Hematopoietic multipotent progenitor cell treated with erythropoietin and hydrocortisone succinate and interleukin-3 and kit ligand, for 15 days (in vitro differentiated cells): ENCODE measurements at regions not wholly inside any gene's neighbourhood (a gene's known extent, or its start where the extent isn't known, plus 50 kb on each side); places are given as distances from the start of the nearest gene placed in this dataset.

Source experiments
- DNase-seq: peaks from one replicate; pipeline ENCODE4 v3.0.0-alpha.2; 2015; ENCODE audit warnings: low spot score

DNA sequence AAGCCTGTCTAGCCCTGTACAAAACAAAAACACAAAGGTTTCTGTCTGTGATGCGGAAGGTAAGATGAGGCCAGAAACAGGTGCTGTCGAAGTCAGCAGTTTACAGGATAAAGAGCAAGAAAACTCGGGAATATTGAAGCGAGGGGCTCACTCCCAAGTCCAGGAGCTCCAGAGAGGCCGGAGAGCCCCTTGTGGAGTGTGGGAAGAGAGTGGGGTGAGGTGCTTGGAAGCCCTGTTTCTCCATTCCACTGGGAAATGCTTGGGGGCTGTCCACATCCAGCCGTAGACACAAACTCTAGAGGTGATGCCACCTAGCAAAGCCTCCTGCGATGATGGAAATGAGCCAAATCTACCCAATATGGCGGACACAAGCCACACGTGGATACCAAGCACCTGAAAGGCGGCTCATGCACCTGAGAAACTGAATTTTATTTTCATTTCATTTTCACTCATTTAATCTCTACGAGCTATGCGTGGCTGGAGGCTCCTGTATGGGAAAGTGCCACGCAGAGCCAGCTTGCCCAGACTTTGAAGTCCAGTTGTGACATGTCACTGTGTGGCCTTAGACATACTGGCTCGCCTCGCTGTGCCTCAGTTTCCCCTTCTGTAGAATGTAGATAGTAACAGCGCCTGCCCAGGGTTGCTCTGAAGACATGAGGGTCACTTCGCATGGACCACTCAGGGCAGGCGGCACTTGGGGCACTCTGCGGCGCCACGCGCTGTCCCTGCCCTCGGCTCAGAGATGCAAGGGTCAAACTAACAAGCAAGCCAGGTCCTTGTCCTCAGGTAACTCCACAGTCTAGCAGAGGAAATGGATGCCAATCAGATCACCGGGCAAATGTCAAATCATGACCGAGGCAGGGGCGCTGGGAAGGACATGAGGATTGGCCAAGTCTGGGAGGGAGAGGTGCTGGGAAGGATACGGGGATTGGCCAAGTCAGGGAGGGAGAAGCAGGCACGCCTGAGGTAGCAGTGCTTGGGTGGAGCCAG is 684.7 kb downstream of the TBC1D22A start:
- no peak for DNase-seq

DNA sequence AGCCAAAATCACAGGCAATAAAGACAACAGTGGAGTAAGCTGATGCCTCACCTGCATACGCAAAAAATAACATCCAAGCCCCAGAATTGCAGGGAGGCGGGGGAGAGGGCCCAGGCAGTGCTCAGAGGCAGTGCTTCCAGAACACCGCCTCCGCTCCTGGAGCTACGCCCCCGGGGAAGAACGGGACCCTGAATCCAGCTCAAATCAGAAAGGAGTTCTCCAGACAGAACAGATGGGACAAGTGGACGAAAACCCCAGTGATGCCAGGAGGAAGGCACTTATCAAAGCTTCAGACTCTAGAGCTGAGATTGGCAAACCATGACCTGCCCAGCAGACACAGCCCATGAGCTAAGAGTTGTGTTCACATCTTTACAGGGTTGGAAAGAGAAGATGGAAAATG is 683.9 kb downstream of the TBC1D22A start:
- DNase-seq = no peak

DNA sequence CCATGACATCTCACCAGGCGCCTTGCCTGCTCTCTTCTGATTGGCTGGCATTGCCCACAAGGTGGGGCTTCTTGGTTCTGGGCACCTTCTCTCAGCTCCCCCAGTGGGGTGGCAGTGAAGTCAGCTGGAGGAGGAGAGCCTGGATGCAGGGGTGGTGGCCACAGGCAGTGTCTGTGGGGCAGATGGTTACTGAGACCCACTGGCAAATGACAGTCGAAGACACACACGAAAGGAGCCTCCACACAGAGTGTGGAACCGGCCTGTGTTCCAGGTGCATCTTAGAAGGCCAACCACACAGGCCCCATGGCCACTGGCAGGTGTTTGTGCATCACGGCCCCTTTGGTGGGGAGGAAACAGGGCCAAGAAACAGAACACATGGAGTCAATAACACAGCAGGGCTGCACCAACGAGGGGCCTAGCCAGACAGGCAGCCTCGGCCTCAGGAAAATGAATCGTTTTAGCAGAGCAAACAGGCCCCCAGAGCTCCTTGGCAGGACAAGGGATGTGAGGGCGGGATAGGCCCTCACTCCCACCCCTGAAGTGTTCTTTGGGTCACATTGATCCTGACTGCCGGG is 683.4 kb downstream of the TBC1D22A start:
- no peak for DNase-seq

DNA sequence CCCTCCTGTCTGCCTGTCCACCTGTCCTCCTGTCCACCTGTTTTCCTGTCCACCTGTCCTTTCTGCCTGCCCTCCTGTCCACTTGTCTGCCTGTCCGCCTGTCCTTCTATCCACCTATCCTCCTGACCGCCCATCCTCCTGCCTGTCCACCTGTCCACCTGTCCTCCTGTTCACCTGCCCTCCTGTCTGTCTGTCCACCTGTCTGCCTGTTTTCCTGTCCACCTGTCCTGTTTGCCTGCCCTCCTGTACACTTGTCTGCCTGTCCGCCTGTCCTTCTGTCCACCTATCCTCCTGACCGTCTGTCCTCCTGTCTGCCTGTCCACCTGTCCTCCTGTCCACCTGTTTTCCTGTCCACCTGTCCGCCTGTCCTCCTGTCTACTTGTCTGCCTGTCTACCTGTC is 682.8 kb downstream of the TBC1D22A start:
- no peak for DNase-seq

DNA sequence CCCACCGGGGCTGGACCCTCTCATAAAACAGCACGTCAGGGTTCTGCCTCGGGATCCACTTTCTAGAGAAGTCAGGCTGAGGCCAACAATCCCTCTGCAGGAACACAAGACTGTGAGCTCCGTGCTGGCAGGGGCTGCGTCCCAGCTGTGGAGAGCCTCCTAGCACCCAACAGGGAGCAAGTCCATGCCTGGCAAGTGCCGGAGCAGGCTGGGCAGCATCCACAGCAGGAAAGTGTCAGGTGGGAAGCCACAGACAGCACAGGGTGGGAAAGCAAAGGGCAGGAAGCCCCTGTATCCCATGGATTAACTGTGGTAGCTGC is 682.3 kb downstream of the TBC1D22A start:
- no peak for DNase-seq

DNA sequence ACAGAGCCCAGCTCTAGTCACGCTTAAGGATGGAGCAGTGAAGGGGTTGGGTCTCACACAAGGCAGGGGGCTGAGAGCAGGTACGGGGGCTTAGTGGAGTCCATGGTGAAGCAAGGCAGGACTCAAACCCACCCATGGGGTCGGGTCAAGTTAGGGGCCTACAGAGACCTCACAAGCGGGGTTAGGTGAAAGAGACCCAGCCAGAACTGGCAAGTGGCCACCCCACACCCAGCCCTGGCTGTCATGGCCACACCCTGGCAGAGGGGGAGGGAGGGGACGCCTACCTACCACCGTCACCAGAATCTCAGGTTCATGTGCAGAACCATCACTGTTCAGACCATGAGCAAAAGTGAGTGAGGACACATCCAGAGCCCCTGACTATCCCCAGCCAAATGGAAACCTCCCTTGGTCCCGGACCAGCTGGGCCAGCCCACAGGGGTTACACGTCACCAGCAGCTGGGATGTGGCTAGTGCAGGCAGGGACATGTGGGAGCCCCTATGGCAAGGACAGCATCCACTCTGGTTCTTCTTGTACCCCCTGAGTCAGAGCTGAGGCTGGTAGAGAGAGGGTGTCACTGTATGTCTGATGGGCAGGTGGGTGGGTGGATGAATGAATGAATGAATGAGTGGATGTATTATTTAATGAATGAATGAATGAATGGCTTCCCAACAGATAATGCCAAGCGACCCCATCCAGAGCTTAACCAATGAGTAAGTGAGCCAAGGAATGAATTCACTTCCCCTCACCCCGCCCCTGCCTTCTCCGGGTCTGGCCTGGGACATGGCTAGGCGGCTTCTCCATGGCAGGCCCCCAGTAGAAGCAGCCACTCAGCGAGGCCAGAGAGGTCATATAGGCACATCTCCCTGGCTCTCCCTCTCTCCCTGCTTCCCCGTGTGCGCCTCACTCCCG is 681.6 kb downstream of the TBC1D22A start:
- no peak for DNase-seq

DNA sequence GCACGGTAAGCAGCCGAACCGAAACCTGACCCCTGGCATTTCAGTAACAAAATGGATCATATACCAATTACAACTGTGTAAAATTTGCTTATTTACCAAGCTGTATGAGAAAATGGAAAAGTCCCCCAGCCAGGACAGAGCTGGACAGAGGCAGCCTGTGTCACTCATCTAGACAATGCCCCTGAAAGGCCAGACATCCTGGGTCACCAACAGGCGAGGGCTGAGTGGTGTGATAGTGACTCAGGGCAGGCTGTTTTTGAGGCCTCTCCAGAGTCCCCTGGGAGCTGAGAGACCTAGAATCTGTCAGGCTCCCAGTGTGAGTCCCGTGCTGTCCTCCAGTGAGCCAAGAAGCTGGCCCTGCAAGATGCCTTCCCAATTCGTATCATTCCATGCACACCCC is 680.4 kb downstream of the TBC1D22A start:
- no peak for DNase-seq

DNA sequence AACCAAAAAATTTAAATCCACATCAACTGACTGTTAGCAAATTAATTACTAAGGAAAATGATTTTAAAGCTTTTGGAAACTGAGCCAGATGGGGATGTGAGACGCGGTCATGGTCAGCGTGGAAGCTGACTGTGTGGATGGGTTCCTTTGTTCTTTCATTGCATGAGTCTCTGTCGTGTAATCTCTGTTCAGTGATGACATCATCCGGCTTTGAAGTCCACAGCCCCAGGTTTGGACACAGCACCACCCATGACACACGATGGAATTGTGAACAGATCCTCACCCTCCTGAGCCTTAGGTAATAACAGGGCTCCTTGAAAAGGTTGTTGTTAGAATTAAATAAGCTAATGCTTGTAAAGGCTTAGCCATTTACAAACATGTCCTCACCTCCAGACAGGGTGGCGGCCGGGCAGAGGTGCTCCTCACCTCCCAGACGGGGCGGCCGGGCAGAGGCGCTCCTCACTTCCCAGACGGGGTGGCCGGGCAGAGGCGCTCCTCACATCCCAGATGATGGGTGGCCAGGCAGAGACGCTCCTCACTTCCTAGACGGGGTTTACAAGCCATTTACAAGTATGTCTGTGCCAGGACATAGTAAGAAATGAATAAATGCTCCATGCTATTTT is 677.3 kb downstream of the TBC1D22A start:
- DNase-seq = no peak

DNA sequence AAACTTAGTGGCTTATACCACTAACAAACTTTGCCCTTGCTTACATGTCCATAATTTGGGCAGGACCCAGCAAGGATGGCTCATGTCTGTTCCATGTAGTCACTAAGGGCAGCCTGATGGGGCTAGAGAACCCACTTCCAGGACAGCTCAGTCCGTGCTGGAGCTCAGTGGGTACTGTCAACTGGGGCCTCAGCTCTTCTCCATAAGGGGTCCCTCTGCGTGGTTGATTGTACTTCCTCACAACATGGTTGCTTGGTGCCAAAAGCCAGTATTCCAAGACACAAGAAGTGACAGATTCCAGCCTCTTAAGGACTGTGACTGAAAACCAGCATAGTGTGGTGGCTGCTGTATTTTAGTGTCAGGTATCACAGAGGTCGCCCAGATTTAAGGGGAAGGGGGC is 675.2 kb downstream of the TBC1D22A start:
- DNase-seq = no peak

DNA sequence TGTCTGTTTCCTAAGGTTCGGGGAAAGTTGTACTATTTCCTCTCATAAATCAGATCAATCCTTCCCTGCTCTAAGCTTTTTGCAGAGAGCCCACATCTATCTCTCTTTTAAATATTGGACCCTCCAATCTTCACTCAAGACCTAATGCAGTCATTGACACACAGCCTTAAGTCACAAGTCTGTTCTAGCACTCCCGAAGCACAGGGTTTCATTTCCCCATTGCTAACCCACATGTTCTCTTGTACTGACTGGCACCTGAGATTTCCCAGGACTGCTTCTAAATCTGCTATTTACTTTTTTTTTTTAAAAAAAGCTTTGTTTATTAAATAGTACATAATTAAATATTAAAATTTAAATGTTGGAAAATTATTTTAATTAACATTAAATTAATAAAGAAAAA is 674.7 kb downstream of the TBC1D22A start:
- DNase-seq = no peak

DNA sequence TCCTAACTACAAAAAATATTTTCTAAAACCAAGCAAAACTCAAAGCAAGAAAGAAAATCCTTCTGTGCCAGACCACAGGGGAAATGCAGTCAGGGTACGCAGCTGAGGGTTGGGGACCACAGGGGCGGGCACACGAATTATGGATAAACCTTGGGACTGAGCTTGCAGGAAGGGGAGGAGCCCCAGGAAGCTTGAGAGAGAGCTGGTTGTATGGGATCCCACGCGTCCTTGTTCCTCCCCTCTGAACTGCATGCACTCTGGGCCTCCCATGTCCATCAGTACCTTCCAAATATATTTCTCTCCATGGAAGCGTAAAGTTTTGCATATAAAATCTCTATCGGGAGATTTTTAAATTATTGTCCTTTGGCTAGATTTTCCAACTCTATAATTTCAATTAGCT is 673.4 kb downstream of the TBC1D22A start:
- DNase-seq = no peak

DNA sequence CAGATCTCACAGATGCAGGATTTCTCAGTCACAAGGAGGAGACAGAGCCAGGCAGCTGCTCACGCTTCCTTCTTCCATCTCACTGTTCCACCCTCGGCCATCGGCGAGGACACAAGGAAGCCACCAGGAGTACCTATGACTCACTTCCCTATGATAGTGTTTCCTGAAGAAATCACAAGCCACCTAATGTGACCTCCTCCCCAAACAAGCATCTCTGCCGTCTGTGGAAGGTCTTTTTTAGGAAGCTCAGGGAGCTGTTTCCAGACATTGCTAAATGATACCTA is 672.7 kb downstream of the TBC1D22A start:
- no peak for DNase-seq

DNA sequence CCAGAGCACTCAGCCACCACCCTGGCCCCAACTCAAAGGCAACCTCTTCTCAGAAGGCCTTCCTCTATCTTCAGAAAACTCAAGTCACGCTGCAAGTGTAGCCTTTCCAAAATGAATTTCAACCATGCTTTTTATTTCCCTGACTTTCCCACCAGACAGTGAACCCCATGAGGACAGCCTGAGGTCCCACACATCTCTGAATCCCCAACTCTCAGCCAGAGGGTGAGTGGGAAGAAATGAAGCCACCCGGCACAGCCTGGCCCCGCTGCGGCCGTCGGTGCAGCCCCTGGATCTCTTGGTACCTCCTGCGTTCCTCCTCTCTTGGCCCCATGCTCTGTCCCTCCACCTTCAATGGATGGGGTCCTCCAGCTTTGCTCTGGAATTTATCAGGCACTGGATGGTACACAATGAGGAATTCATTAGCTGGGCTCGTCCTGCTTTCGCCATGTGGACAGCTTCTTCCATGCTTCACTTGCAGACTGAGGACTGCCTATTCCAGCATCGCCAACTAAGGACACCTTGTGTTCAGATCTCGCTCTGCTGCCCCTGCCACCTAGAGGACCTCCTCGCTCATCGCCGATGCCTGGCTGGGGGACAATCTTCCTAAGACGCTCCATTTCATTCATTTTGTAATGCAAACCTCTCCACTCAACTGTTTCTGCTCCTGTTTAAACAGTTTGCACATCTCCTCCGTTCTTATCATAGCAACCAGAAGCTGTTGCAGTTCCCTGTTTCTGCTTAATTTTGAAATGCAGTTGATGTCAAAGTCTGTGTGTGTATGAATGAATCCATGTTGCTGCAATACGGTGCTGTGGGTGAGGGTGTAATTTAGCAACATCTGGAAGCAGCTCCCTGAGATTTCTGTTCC is 672.1 kb downstream of the TBC1D22A start:
- DNase-seq = no peak

DNA sequence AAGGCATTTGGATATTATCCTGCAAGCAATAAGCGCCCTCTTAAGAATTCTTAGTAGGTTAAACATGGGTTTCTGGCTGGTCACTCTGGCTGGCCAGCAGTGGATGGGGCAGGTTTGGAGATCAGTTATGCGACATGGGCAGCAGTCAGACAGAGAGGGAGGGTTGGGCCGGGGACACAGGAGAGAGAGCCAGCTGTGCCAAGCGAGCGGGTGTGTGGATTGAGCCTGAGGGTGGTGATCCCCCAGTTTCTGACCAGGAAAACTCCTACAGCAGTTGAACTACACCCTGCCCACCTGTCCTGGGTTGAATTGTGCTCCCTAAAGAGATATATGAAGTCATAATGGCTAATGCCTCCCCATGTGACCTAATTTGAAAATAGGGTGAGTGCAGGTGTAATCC is 671.2 kb downstream of the TBC1D22A start:
- no peak for DNase-seq

DNA sequence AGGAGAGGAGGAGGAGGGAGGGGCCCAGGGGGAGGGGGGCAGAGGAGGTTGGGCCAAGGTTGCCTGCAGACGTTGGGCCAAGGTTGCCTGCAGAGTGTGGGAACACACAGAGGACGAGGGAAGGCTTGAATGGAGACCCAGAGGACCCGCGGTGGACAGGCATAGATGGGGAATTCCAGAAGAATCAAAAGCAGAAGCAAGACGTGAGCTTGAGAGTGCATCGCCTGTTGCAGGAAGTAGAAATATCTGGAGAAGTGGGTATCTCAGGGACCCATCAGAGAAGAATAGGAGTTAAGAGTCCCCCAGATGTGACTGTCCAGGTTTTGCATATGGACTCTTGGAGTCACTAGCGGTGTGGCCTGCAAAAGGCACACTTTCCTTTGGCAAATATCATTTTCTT is 670.2 kb downstream of the TBC1D22A start:
- no peak for DNase-seq

DNA sequence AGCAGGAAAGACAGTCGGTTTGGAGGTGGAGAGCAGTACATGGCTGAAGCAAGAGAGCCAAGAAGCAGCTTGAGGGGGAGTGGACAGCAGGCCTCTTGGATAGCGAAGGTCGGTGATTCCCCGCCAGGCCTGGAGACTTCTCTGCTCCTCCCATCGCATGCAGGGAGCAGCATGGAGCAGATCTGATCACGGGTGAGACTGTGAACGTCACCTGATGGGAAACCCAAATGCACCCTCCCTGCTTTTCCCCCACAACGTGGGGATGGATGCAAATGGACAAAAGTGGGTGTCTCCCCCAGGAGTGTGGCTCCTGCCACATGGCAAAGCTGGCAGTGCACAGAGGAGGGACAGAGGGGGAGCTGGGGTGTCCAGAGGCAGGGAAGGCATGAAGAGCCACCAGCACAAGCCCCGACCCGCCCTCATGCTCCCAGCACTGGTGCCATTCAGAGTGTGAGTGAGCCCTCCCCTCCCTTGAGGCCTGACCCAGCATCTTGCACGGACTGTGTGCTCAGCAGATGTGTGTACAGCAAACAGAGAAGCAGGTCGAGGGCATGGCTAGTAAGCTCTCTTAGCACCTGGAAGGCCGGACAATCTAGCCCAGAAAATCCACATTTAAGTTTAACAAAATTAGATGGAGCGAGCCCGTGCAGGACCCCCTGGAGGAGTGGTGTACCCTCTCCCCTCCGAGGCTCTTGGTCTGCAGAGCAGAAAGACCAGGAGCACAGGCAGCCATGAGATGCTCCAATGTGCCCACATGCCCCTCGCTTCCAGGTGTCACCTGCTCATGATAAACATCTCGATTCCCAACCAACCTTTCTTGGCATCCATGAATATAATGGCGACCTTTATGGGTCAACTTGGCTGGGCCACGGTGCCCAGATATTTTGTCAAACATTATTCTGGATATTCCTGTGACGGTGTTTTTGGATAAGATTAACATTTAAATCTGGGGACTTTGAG is 661.7 kb downstream of the TBC1D22A start:
- DNase-seq = no peak

DNA sequence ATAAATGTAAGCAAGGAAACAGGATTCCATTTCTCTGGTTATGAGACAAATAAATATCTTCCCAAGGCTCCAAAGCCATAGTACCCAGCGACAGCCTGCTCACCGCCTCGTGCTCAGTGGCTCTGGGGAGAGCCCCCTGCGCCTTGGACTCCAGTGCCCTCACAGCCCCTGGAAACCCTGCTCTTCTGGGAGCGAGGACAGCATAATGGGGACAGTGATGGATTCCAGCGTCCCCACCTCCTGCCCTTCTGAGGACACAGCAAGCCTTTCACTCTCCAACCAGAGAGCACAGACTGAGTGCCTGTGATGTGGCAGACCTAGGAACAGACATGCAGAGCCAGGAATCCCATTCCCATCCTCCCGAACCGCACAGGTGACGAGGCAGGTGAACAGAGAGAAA is 660.8 kb downstream of the TBC1D22A start:
- no peak for DNase-seq

DNA sequence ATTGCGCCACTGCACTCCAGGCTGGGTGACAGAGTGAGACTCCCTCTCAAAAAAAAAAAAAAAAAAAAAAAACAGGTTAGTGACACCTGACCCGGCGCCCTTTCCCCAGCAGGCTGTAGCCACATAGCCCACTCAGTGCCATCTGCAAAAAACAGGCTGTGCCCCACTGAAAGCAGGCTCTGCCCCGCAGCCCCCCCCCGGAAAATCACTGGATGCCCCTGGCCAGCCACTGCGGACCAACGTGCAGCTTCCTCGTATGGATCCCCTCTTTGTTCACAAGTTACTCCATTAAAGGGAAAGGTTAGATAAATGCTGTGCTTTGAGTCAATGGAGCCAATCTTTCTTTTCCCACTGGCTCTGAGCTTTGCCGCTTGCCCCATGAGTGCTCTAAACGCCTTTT is 660.3 kb downstream of the TBC1D22A start:
- no peak for DNase-seq

DNA sequence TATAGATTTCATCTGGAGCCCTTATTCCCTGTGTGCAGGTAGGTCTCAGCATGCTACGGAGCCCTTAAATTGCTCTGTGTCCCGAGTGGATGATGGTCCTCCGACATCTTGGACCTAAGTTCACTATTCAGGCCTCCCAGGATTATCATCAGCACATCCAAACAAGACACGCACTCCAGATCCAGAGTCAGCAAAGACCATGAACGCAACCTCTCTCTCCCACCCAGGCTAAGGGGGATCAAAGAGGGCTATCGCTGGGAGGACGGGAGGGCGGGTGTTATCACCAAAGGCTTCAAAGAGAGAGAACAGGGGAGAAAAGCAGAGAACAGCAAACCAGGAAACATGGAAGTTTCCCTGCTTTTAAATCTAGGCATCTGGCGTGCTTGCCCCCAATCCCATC is 659.4 kb downstream of the TBC1D22A start:
- DNase-seq = no peak

DNA sequence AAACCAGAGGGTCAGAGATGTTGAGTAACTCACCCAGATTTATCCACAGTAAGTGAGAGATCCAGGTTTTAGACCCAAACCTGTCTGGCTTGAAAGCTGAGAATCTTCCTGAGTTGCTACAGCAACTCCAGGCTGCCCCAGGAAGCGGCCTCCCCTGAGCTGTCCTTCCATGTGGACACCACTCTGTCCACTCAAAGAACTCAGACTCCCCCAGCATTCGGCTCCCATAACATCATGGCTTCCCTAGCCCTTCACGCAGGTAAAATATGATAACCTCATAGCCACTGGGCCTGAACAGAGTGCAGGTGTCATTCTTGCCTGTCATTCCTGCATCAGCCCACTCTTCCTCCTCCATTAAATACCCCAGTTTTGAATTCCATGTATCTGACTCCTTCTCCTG is 657.8 kb downstream of the TBC1D22A start:
- no peak for DNase-seq
